Loucy (cell line): ENCODE measurements at regions not wholly inside any gene's neighbourhood (a gene's known extent, or its start where the extent isn't known, plus 50 kb on each side); places are given as distances from the start of the nearest gene placed in this dataset.

ENCODE experiments used
- H2AFZ ChIP-seq: fragments of 200-600 bp; sonication (generic); 2 replicates; pipeline ENCODE4 v1.6.0; 2016; ENCODE audit warnings: antibody characterized with exemption, mild to moderate bottlenecking, low read length, moderate library complexity
- H3F3A ChIP-seq: fragments of 200-600 bp; 2 replicates; pipeline ENCODE4 v1.6.0; 2016; ENCODE audit warnings: antibody characterized with exemption, low read depth, mild to moderate bottlenecking
- H3K27me3 ChIP-seq: fragments of 200-600 bp; sonication (generic); 2 replicates; pipeline ENCODE4 v1.6.1; 2014; ENCODE audit warnings: low read length, mild to moderate bottlenecking; ENCODE audit not compliant: insufficient read depth, poor library complexity, severe bottlenecking
- H3K36me3 ChIP-seq: fragments of 200-600 bp; sonication (generic); 2 replicates; pipeline ENCODE4 v1.6.1; 2016; ENCODE audit warnings: low read length; ENCODE audit not compliant: insufficient read depth
- H3K4me1 ChIP-seq: fragments of 200-600 bp; sonication (generic); 2 replicates; pipeline ENCODE4 v1.5.1; 2014; ENCODE audit warnings: low read length, mild to moderate bottlenecking; ENCODE audit not compliant: insufficient read depth, poor library complexity, severe bottlenecking
- H3K4me2 ChIP-seq: fragments of 200-600 bp; sonication (generic); 2 replicates; pipeline ENCODE4 v1.6.0; 2014; ENCODE audit warnings: antibody characterized with exemption, low read length, low read depth, mild to moderate bottlenecking; ENCODE audit not compliant: poor library complexity, severe bottlenecking
- H3K4me3 ChIP-seq: fragments of 200-600 bp; sonication (generic); 2 replicates; pipeline ENCODE4 v1.5.1; 2014; ENCODE audit warnings: low read length, mild to moderate bottlenecking, mixed read lengths; ENCODE audit not compliant: poor library complexity, severe bottlenecking
- H3K79me2 ChIP-seq: fragments of 200-600 bp; sonication (generic); 2 replicates; pipeline ENCODE4 v1.6.1; 2014; ENCODE audit warnings: low read length; ENCODE audit not compliant: insufficient read depth
- H3K9ac ChIP-seq: fragments of 200-600 bp; sonication (generic); 2 replicates; pipeline ENCODE4 v1.6.0; 2014; ENCODE audit warnings: mild to moderate bottlenecking, low read depth, low read length, moderate library complexity; ENCODE audit not compliant: poor library complexity, severe bottlenecking
- H3K9me2 ChIP-seq: fragments of 200-600 bp; sonication (generic); replicated peaks from 2 replicates; pipeline ENCODE4 v1.6.1; 2016; ENCODE audit warnings: low read depth, low read length, mixed read lengths
- H3K9me3 ChIP-seq: fragments of 200-600 bp; sonication (generic); 2 replicates; pipeline ENCODE4 v1.6.1; 2014; ENCODE audit warnings: mild to moderate bottlenecking, antibody characterized with exemption, low read length, low read depth; ENCODE audit not compliant: insufficient read depth
- H4K20me1 ChIP-seq: fragments of 200-600 bp; sonication (generic); 2 replicates; pipeline ENCODE4 v1.6.0; 2014; ENCODE audit warnings: antibody characterized with exemption, low read length, mild to moderate bottlenecking; ENCODE audit not compliant: insufficient read depth, poor library complexity, severe bottlenecking
- EZH2phosphoT487 ChIP-seq: fragments of 200-600 bp; IDR thresholded peaks from 2 replicates; pipeline ENCODE4 v1.6.1; 2018; ENCODE audit warnings: antibody characterized with exemption, mild to moderate bottlenecking, moderate library complexity, borderline replicate concordance
- TF ChIP-seq, protein P1 (sequence below): fragments of 200-600 bp; sonication (generic); conservative IDR thresholded peaks from 2 replicates; pipeline ENCODE4 v1.5.1; 2014; ENCODE audit warnings: mild to moderate bottlenecking, antibody characterized with exemption, low read length

- no peaks in the 10 kb centered on the region for H4K20me1 ChIP-seq
- no peak overlapping the region for H3K9ac ChIP-seq
- H3K4me1 ChIP-seq, result no peaks in the 10 kb centered on the region
- TF ChIP-seq, protein P1, sequence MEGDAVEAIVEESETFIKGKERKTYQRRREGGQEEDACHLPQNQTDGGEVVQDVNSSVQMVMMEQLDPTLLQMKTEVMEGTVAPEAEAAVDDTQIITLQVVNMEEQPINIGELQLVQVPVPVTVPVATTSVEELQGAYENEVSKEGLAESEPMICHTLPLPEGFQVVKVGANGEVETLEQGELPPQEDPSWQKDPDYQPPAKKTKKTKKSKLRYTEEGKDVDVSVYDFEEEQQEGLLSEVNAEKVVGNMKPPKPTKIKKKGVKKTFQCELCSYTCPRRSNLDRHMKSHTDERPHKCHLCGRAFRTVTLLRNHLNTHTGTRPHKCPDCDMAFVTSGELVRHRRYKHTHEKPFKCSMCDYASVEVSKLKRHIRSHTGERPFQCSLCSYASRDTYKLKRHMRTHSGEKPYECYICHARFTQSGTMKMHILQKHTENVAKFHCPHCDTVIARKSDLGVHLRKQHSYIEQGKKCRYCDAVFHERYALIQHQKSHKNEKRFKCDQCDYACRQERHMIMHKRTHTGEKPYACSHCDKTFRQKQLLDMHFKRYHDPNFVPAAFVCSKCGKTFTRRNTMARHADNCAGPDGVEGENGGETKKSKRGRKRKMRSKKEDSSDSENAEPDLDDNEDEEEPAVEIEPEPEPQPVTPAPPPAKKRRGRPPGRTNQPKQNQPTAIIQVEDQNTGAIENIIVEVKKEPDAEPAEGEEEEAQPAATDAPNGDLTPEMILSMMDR, result no peak
- TF ChIP-seq EZH2phosphoT487, result no peak
- H3K4me2 ChIP-seq, result no peak overlapping the region
- H3K4me3 ChIP-seq, result no peak overlapping the region
- H3K9me2 ChIP-seq, result no peaks in the 10 kb centered on the region
- no peak overlapping the region for H2AFZ ChIP-seq
- no peaks in the 10 kb centered on the region for H3K79me2 ChIP-seq
- no peaks in the 10 kb centered on the region for H3F3A ChIP-seq
- no peaks in the 10 kb centered on the region for H3K36me3 ChIP-seq
- no peaks in the 10 kb centered on the region for H3K9me3 ChIP-seq
- H3K27me3 ChIP-seq, result no peaks in the 10 kb centered on the region
Observed at GRCh38 chr5:9781890-9782289, 151.7 kb upstream of the TAS2R1 start.

DNA sequence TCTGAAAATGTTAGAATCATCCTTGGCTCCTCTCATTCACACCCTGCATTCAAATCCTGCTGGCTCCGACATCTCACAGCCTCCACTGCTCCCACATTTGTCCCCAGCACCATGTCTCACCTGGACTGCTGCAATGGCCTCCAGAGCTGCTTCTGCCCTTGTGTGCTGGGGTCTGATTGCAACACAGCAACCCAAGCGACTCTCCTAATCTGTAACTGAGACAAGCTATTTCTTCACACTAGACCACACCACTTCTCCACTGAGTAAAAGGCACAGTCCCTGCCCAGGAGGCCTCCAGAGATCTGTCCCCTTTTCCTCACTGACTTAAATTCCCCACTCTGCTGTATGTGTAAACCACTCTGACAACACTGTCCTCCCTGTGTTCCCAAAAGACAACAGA lies 151.1 kb upstream of the TAS2R1 start:
- H3K9me2 ChIP-seq, result no peaks in the 10 kb centered on the region
- H3K79me2 ChIP-seq, result no peaks in the 10 kb centered on the region
- H3K36me3 ChIP-seq, result no peaks in the 10 kb centered on the region
- H2AFZ ChIP-seq, result no peak overlapping the region
- H3K4me2 ChIP-seq, result no peak overlapping the region
- no peak overlapping the region for H3K9ac ChIP-seq
- no peak overlapping the region for H3K4me3 ChIP-seq
- no peaks in the 10 kb centered on the region for H3K9me3 ChIP-seq
- no peaks in the 10 kb centered on the region for H4K20me1 ChIP-seq
- no peaks in the 10 kb centered on the region for H3F3A ChIP-seq
- H3K27me3 ChIP-seq, result no peaks in the 10 kb centered on the region
- no peaks in the 10 kb centered on the region for H3K4me1 ChIP-seq
- no peak for TF ChIP-seq EZH2phosphoT487
- TF ChIP-seq, protein P1, result no peak

- Histone ChIP-seq H3K4me3 (no peak overlapping the region), H3K4me2 (no peak overlapping the region), H3F3A (no peaks in the 10 kb centered on the region), H3K36me3 (no peaks in the 10 kb centered on the region), H3K9me2 (no peaks in the 10 kb centered on the region), H2AFZ (no peak overlapping the region), H3K9me3 (no peaks in the 10 kb centered on the region), H3K79me2 (no peaks in the 10 kb centered on the region), H3K9ac (no peak overlapping the region), H3K27me3 (no peaks in the 10 kb centered on the region), H3K4me1 (no peaks in the 10 kb centered on the region), H4K20me1 (no peaks in the 10 kb centered on the region)
- TF ChIP-seq EZH2phosphoT487, result no peak
- TF ChIP-seq, protein P1, result no peak
Observed at GRCh38 chr5:9780501-9780900, 150.3 kb upstream of the TAS2R1 start.
